Hematopoietic multipotent progenitor cell (in vitro differentiated cells): ENCODE measurements at regions not wholly inside any gene's neighbourhood (a gene's known extent, or its start where the extent isn't known, plus 50 kb on each side); places are given as distances from the start of the nearest gene placed in this dataset.
"Not testable (repeated sequence)": the region's sequence is repeated elsewhere in the genome, so short reads cannot be mapped to it uniquely, and the experiment has no call there.

ENCODE experiments used
- DNase-seq, 3 donors: peaks; one replicate each; pipeline ENCODE4 v3.0.0-alpha.2; 2011 to 2015; ENCODE audit warnings: low read depth in 2 of 3, low spot score in 2 of 3

GRCh38 chr14:48333221-48333920 lies 658.0 kb upstream of the MDGA2 start:
- no peak for DNase-seq

- no peak for DNase-seq
Measured at GRCh38 chr14:48331421-48331820, 656.0 kb upstream of the MDGA2 start.

GRCh38 chr14:48325486-48325885 lies 650.1 kb upstream of the MDGA2 start:
- DNase-seq, result no peak

DNA sequence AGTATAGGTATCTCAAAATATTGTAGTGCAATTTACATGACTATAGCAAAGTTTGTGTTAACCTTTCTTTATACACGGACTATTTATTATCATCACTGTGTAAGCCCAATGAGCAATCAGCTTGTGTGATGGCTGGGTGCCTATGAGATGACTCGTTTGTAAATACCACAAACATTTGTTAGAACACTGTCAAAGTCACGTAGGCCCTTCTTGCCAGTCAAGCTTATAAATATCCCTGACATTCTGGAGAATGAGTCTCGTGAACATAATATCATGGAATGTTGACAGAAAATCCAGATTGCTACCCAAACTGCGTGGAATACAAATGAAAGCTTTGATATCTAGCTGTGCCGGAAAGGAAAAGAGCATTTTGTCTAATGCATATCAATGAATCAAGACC lies 648.3 kb upstream of the MDGA2 start:
- DNase-seq, result no peak

DNA sequence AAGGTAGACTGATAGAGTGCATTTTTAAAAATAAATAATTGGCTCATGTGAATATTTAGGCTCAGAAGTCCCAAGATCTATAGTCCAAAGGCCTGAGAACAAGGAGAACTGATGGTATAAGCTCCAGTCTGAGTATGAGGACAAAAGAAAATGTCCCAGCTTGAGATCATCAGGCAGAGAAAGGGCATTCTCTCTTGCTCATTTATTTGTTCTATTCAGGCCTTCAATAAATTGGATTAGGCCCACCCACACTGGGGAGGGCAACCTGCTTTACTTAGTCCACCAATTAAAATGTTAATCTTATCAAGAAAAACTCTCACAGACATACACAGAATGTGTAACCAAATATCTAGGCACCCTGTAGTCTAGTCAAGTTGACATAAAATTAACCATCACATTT lies 644.4 kb upstream of the MDGA2 start:
- DNase-seq, result no peak

DNA sequence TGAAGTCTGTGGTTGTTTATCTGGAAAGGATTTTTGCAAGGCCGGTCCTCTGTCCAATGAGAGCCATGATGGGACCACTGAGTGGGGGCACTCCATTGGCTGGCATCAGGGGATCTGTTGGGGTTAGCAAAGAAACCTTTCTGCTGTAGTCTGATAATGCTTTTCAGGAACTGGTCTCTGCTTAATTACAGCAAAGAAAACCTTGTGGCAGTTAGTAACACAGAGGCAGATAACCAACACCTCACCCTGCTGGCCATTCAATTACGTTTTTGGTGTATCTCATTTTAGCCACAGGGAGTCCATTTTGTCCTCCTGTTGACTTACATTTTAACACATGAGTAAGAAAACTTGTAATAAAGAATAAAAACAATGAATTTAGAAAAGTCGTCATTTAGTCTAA lies 629.3 kb upstream of the MDGA2 start:
- DNase-seq, result no peak

DNA sequence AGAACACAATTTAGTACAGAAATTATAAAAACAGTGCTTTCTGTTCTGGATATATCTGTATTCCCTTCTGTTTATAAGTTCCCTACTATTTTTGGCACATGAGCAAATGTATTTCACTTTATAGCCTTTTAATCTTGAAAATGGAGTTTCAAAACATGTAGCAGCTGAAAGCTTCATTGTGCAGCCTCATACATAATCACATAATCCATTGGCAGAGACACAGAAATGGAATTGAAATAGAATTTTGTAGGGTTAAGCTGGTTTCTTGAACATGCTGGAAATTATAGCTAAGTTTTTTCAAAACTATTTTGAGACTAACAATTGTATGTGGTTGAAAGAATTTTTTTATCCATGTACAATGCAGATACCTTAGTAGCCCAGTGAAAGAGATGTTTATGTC lies 614.3 kb upstream of the MDGA2 start:
- no peak for DNase-seq

DNA sequence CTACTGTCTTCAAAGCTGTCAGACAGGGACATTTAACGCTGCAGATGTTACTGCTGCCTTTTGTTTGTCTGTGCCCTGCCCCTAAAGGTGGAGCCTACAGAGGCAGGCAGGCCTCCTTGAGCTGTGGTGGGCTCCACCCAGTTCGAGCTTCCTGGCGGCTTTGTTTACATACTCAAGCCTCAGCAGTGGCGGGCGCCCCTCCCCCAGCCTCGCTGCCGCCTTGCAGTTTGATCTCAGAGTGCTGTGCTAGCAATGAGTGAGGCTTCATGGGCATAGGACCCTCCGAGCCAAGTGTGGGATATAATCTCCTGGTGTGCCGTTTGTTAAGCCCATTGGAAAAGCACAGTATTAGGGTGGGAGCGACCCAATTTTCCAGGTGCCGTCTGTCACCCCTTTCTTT lies 609.8 kb upstream of the MDGA2 start:
- DNase-seq, result not testable (repeated sequence)

DNA sequence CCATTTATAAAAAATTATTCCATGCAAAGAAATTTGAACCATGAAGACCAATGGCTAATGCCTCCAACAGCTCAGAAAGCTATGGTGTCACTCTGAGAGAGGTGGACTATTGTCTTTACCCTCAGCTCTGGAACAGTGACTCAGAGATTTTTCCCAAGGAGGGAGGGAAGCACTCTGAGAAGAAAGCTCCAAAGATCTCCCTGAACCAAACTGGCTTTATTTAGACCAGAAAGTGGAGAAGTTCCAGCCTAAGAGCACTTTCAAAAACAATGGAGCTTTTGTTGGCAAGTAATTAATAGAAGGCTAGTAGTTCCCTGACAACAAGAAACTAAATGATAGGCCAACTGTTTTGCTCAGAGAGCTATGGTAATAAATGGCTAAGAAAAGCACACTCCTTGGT lies 599.9 kb upstream of the MDGA2 start:
- no peak for DNase-seq

GRCh38 chr14:48274826-48275225 lies 599.4 kb upstream of the MDGA2 start:
- no peak for DNase-seq

- DNase-seq, result not testable (repeated sequence)
Measured at GRCh38 chr14:48267926-48268325, 592.5 kb upstream of the MDGA2 start.

DNA sequence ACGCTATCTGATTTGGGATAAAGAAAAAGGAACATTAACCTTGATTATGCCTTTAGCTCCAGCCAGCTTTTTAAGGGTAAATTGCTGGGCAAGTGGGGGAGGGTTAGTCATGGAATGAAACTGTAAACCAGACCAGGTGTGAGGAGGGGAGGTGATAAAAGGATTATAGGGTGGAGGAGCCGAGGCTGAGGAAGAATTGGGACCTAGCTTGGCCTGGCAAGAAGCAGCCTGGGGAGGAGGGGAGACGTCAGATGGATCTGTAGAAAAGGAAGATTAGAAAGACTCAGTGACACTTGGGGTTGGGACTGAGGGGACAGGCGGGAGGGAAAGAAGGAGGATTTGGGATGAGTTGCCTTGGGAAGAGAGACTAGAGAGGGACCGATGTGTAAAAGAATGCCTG lies 590.8 kb upstream of the MDGA2 start:
- not testable (repeated sequence) for DNase-seq

DNA sequence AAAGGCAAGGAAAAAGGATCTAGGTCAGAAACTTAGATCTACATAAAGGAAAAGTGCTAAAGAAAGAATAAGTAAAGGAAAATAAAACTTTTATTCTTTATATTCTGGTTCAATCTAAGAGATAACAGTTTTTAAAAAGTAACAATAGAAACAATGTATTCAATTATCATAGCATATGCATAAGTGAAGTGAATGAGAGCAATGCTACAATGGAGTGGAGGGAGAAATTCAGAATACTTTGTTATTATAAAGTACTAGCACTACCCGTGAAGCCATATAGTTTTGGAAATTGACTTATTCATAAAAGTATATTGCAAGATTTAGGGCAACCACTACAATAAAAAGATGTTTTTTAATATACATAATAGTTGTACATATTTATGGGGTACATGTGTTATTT lies 586.0 kb upstream of the MDGA2 start:
- DNase-seq, result no peak

DNA sequence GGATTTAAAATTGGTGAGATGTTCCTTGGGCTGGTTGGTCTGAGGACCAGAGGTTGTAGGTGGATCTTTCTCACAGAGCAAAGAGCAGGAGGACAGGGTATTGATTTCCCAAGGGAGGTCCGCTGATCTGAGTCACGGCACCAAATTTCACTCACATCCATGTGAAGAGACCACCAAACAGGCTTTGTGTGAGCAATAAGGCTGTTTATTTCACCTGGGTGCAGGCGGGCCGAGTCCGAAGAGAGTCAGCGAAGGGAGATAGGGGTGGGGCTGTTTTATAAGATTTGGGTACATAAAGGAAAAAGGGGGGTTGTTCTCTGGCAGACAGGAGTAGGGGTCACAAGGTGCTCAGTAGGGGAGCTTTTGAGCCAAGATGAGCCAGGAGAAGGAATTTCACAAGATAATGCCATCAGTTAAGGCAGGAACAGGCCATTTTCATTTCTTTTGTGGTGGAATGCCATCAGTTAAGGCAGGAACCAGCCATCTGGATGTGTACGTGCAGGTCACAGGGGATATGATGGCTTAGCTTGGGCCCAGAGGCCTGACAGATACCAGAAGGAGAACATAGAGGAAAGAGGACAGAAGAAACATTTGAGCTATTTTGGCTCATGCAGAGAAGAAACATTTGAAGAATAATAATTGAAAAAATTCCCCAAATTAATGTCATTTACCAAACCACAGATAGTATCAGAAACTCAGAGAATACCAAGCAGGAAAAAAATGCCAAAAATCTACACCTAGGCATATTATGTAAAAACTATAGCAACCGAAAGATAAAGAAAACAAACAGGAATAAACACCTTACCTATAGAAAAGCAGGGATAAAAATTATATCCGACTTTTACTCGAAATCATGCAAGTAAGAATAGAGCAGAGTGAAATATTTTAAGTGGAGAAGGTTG lies 585.2 kb upstream of the MDGA2 start:
- DNase-seq, result not testable (repeated sequence)

- DNase-seq, result not testable (repeated sequence)
Measured at GRCh38 chr14:48259876-48260275, 584.5 kb upstream of the MDGA2 start.

DNA sequence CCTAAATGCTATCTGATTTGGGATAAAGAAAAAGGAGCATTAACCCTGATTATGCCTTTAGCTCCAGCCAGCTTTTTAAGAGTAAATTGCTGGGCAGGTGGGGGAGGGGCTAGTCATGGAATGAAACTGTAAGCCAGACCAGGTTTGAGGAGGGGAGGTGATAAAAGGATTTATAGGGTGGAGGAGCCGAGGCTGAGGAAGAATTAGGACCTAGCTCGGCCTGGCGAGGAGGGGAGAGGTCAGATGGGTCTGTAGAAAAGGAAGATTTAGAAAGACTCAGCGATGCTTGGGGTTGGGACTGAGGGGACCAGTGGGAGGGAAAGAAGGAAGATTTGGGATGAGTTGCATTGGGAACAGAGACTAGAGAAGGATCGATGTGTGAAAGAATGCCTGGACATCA lies 583.8 kb upstream of the MDGA2 start:
- not testable (repeated sequence) for DNase-seq

GRCh38 chr14:48258703-48259102 lies 583.3 kb upstream of the MDGA2 start:
- DNase-seq, result not testable (repeated sequence)

DNA sequence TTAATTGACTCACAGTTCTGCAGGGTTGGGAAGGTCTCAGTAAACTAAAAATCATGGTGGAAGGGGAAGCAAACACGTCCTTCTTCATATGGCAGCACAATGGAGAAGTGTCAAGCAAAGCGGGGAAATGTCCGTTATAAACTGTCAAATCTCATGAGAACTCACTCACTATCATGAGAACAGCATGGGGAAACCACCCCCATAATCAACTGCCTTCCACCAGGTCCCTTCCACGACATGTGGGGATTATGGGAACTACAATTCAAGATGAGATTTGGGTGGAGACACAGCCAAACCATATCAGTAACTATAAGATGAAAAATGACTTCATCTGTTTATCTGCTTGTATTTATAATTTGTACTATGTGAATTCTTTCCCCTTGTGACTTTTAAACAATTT lies 577.6 kb upstream of the MDGA2 start:
- no peak for DNase-seq

GRCh38 chr14:48251290-48251689 lies 575.9 kb upstream of the MDGA2 start:
- peak in 2 of 3 donors; percentile 0 to 12 for DNase-seq

DNA sequence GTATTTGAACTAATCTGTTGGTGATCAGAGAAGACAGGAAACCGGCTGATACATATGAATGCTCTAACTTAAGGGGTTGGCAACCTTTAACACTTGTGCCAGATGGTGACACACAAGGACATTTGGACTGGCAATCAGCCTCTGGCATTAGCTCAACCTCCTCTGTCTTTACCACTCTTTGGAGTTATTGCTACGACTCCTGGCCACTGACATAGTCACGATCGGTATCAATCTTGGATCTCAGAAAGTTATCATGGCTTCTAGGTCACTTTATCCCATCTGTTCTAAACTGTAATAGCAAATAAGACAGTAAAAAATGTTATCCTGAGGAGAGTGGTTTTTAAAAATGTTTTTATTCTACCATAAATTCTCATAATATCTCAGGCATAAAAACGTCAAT lies 575.2 kb upstream of the MDGA2 start:
- no peak for DNase-seq

DNA sequence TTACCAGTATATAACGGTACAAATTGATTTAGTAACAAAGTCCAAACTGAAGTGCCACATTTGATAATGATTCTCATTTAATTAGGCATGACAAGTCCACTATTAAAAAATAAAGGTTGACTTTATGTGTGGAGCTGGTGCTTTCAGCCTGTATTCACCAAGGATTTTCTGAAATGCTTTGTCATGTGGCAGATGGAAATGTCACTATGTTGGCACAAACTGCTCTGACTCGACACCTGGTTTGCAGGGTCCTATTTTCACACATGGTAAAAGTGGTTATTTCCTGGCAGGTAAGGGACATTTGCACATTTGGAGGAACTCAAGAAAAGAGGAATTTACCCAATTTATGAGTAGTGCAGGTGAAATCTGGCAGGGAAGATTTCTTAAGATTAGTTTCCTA lies 572.6 kb upstream of the MDGA2 start:
- DNase-seq, result no peak

DNA sequence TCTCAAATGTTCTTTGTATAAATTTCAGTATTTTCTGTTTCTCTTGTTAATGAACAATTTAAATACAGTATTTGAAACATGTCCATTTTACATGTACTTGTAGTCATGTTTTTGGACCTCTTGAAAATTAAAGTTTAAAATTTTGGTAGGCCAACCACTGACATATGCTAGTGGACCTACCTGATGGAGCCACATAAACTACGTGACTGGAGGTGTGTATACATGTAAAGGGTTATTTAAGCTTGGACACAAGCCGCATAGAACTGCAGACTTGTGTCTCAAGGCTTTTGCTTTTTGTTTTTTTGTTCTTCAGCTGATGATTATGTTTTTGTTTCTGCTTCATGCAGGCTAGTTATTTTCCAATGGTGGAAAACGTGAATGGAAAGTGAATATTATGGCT lies 568.5 kb upstream of the MDGA2 start:
- no peak for DNase-seq
